Prostate gland (tissue), 2 donors: ENCODE measurements at regions not wholly inside any gene's neighbourhood (a gene's known extent, or its start where the extent isn't known, plus 50 kb on each side); places are given as distances from the start of the nearest gene placed in this dataset.

Source experiments
- CTCF ChIP-seq, 4 experiments: fragments of 200-600 bp in 2 of 4; fragments of 450-650 bp in 2 of 4; sonication (generic) in 2 of 4; IDR thresholded peaks; 1 replicate in 3 of 4; 2 replicates in 1 of 4; pipeline ENCODE4 v1.5.1; 2016 to 2019; ENCODE audit warnings: antibody characterized with exemption in 4 of 4, mild to moderate bottlenecking in 2 of 4, moderate library complexity in 2 of 4
- POLR2A ChIP-seq: fragments of 450-650 bp; IDR thresholded peaks from one replicate; pipeline ENCODE4 v1.6.1; 2016; ENCODE audit warnings: antibody characterized with exemption, mild to moderate bottlenecking
- POLR2AphosphoS5 ChIP-seq: sonication (generic); formaldehyde crosslinking; IDR thresholded peaks from one replicate; pipeline ENCODE4 v1.6.1; 2017; ENCODE audit warnings: antibody characterized with exemption

DNA sequence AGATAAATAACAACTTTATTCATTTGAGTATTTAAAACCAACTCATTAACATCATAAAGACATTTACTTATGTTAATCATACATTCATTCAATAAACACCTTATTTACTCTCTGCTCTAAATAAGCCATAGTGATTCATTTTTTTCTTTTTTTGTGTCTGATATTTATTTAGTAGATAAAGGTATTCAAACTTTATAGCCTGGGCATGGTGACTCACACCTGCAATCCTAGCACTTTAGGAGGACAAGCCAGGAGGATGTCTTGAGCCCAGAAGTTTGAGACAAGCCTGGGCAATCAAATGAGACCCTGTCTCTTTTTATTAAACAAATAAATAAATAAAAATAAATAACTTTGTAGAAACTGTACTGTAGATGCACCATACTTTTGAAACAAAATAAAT lies 771.3 kb upstream of the PCDH7 start:
- TF ChIP-seq CTCF (IDR thresholded peaks at IDR 0.05) (no peak), POLR2AphosphoS5 (no peak), POLR2A (no peak)
